Limb (tissue), 2 donors: ENCODE measurements at regions not wholly inside any gene's neighbourhood (a gene's known extent, or its start where the extent isn't known, plus 50 kb on each side); places are given as distances from the start of the nearest gene placed in this dataset.

ENCODE experiments used
- DNase-seq, 2 donors: peaks; one replicate each; pipeline ENCODE4 v3.0.0-alpha.2; 2016; ENCODE audit errors: extremely low spot score in 2 of 2

DNA sequence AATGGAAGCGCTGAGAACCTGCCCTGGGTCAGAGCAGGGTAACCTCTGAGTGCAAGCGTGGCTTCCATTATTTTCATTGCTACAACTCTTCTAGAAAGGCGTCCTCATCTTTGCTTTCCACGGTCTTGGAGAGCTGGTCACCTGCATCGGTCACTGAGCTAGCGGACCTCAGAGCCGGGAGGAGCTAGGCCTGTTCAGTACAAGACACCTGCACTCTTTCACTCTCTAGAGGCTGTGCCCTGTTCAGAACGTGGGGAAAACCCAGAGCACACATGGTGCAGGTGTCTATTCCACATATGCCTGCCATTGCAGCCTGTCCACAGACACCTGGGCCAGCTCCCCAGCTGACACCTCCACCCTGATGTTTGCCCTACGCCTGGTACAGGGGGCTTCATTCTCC, 147.8 kb upstream of the IRX2 start:
- DNase-seq, result peak in 1 of 2 donors; percentile 3

DNA sequence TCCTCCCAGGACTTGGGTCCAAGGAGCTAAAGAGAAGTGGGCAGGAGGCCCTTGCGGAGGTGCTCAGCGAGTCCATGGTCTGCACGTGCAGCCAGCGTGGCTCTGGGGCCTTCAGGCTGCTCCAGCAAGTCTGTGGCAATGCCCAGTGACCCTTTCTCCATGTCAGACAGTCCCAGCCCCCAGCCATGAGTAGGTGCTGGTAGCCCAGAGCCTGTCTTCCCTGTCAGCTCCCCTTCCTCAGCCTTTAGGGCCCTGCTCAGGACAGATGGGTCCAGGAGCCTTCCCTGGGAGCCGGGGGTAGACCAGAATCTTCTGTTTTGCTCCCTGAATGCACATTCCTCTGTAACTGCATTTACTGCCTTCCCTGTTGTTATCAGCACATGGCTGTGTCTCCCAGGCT, 147.2 kb upstream of the IRX2 start:
- DNase-seq, result peak in 1 of 2 donors; percentile 4

DNA sequence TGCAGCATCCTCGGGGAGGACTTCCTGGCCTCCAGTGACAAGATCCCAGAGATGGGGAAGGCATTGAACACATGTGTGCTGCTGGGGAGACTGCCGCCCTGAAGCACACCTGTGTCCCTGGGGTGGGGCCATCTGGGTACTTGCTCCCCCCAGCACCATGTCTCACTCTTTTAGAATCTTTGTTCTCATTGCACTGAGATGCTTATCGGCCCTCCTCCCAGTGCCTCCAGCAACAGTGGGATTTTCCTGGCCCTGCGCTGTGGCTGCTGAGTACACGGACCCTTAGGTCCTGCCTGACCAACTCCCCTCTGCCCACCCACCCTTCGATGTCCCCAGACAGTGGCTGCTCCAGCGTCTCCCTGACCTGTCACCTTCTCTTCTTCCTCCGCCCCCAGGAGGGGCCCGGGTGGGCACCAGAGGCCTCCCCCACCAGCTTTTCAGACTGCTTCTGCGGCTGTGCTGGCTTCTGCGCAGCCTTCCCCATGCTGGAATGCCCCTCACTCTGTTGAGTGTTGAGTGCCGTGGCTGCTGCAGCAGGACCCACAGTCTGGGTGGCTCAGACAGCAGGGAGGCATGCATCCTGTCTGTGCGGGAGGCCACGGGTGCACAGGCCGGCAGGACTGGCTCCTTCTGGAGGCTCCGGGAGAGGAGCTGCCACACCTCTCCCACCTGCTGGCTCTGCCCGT, 145.9 kb upstream of the IRX2 start:
- peak in 1 of 2 donors; percentile 18 for DNase-seq

DNA sequence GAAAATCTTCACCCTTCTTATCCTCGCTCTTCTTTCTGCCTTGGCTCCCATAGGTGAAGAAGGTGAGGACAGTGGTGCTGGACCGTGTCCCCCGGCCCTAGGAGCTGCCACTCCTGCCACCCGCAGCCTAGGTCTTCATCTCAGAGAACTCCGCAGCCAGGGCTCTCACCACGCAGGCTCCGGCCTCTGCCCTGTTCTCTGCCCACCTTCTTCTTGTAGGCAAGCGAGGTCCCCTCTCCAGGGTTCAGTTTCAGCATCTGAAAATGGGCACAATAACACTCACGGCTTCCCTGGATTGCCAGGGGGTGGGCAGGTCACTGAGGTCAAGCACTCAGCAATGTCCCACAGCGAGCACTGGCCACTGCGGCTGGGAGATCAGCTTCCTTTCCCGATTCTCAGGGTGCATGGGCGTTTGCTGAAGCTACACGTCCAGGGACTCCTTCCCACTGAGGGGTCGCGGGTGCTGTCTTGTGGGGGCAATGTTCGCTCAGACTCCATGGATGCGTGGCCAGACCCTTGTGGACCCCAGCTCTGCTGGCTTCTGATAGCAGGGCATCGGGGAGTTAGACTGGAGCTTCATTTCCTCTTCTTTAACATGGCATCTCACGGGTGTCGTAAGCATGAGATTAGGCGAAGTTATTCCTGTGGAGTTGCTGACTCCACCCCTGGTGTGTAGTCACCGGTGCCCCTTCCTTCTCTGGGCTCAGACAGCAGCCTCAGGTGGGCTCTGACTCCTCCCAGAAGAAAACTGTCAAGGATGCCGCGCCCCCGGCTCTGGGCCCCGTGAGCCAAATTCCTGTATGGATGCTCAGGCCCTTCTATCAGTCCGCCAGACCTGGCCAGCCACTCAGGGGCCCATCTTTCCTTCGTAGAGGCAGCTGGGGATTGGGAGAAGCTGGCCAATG, 145.1 kb upstream of the IRX2 start:
- peak in 1 of 2 donors; percentile 15 for DNase-seq

DNA sequence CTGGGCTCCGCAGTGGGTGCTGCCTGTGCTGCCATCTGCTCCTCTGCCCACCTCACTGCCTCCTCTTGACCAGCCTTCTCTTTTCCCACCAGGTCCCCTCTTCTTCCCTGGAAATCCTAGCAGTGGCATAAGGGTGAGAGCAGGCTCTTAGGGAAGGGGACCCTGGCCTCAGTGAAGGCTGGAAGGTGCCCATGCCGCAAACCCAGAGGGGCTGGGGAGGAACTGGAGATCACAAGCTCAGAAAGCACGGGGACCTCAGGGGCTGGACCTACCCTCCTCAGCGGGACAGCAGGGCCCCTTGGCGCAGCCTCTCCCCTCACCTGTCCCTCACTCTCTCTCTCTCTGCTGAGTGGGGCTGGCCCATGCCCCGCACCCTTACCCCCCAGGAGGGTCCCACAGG, 144.4 kb upstream of the IRX2 start:
- DNase-seq, result no peak

DNA sequence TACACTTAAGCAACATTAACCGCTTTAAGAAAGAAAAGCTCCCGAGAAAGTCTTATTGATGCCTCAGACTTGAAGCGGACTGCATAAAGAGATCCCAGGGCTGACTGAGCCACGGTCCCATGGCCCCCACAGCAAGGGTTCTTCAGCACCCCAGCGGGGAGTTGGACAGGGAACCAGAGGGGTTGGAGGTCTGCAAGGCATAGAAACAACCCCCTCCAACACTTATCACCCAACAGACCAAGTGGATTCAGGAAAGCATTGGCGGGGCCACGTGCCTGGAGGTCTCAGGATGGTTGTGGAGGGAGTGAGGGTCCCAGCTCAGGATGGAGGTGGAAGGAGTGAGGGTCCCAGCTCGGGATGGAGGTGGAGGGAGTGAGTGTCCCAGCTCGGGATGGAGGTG, 143.7 kb upstream of the IRX2 start:
- DNase-seq, result no peak

DNA sequence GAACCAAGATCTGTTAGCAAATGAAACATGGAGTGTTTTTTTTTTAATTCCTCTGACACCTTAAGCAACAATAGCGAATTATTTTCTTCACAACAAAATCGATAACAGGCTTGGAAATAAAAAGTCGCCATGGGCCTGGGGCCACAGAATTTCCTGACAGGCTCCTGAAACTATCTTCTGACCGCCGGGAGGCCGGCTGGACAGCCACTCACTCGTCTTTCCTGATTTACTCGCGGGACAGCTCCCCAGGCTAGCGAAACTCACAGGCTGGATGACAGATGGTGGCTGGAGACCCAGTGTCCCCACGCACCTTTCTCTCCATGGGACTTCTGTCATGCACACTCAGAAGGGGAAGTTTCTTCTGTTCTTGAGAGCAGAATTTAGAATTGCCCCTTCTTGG, 143.3 kb upstream of the IRX2 start:
- DNase-seq, result no peak

DNA sequence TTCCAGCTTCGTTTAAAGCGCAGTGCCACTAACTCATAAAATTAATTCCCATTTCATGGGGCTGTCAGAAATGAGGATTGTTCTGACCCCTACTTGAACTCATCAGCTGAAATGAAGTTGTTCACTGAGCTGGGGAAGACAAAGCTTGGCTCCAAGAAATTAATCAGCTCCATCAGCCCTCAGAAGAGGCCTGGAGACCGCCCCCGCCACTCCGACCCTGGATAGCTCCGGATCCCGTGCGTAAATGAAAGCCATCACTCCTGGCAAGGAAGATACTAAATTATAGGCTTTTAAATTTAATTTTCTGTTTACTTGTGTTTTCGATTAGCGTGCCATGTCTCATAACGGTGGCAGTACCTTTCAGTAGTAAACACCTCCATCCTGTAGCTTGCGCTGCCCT, 142.8 kb upstream of the IRX2 start:
- DNase-seq, result no peak

DNA sequence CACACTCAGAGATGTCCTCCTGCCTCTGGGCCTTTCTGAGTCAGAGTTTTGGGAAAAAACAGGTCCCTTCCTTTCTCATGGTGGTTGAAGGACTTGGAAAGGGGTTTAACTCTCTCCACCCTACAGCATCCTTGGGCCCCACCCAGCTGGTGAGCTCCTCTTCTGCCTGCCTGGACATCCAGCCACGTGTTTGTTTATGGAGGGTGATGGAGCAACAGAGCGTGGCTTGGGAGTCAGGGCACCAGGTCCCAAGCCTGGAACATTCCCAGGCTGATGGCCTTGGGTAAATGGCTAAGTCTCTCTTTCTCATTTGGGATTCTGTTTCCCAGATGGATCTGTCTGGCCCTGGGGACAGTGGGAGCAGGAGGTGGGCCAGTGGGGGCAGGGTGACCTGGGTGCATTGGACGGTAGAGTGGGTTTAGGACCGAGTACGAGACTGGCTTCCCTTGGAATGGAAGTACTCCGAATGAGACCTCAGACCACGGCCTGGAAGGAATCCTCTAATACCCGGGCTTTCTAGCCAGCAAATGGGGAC, 141.1 kb upstream of the IRX2 start:
- peak in 1 of 2 donors; percentile 8 for DNase-seq

DNA sequence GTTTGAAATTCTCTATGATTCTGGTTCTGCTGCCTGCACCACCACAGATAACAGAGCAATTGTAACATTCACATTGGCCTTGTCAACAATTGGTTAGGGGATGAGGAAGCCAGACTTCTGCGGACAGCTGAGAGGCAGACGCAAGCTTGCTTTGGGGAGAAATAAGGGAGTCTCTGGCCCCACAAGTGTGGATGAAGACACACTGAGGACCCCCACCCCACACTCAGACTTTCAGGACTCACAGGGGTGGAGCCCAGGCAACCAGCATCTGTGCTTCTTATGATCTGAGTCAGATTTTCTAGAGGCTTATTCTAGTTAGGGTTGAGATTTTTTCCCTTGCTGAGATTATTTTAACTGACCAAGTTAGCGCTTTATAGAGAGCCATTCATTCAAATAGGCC, 140.3 kb upstream of the IRX2 start:
- DNase-seq, result peak in 1 of 2 donors; percentile 9

DNA sequence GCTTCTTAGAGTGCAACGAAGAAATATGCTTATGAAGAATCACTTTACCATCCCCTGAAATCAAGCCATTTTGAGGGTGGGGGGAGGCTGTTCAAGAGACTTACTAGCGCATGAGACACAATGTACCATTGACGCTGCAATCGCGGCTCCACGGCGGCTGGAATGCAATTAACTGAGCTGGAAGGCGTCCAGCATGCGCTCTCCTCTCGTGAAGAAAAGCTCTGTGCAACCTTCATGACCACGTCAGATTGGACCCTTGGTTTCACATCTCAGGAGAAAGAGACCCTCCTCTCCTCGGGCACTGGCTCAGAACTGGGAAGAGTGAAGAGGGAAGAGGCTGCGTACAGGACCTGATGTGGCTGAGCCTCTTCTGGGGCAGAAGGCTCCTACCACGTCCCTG, 138.5 kb upstream of the IRX2 start:
- DNase-seq, result no peak

DNA sequence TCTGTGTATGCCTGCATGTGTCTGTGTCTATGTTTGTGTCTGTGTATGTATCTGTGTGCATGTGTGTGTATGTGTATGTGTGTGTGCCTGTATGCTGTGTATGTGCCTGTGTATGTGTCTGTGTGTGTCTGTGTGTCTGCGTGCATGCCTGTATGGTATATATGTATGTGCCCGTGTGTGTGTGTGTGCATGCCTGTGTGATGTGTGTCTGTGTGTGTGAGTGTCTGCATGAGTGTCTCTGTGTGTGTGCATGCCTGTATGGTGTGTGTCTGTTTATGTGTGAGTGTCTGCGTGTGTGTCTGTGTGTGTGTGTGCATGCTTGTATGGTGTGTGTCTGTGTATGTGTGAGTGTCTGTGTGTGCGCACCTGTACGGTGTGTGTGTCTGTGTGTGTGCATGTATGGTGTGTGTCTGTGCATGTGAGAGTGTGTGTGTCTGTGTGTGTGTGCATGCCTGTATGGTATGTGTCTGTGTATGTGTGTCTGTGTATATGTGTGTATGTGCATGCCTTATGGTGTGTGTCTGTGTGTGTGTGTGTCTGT, 137.1 kb upstream of the IRX2 start:
- no peak for DNase-seq

DNA sequence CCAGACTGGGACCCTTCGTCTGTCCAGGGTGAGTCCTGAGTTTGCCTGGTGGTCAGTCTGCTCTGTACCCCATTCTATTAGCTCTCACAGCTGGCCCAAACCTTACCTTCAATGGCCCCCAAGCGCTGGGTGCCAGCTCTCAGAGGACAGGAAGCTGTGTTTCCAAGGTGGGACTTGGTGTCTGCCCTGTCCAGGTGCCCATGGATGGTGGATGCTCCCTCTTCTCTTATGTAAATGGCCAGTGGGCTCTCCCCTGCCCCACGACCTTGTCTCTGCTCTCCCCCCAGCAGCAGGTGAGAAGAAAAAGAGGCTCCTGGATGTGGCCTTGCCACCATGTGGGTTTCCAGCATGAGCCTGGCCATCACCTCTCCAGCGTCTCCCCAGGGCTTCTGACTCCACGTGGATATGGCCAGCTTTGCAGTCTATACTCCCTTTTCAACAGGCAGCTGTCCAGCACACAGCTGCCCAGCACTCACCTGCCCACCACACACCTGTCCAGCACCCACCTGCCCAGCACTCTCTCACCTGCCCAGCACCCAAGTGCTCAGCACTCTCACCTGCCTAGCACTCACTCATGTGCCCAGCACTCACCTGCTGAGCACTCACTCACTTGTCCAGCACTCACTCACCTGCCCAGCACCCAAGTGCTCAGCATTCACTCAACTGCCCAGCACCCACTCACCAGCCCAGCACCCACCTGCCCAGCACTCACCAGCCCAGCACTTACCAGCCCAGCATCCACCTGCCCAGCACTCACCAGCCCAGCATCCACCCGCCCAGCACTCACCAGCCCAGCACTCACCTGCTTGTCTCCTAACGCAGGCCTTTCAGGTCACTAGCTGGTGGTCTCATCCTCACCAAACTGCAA, 136.2 kb upstream of the IRX2 start:
- no peak for DNase-seq

DNA sequence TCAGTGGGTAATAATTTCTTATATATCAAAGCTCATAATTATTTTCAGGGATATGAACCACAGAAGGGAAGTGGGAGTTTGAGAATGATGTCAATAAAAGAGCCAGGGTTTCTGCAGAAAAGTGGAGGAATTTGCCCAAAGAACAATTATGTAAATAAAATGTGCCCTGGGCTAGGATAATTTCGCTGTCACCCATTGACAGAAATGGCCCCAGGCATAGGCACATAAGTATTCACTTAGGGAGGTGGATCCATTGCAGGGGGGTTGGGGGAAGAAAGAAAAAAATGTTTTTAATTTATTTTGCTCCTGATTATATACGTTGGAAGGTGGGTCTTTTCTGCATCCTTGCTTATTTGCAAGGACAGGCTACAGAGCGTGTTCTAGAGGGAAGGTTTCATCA, 135.1 kb upstream of the IRX2 start:
- no peak for DNase-seq

DNA sequence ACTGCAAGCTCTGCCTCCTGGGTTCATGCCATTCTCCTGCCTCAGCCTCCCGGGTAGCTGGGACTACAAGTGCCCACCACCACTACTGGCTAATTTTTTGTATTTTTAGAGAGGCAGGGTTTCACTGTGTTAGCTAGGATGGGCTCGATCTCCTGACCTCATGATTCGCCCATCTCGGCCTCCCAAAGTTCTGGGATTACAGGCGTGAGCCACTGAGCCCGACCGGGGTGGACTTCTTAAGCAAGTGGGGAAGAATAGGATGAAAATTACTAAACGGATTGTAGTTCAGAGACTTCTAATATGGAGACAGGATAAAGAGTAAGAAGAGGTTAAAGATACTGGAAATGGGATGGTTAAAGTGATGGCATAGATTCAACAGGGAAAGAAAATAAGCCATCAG, 132.3 kb upstream of the IRX2 start:
- DNase-seq, result no peak

DNA sequence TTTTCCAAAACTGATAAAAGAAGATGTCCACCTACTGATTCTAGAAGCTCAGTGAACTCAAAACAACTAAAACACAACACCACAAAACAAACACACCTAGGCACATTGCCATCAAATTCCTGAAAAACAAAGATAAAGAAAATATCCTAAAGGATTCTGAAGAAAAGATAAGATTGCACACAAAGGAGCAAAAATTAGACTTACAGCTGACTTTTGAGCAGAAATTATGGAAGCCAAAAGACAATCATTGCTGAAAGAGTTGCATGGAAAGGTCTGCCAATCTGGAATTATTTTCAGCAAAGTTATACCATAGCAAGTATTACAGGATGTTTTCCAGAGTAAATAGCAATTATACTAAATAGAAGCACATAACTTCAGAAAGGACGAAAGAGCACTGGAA, 128.2 kb upstream of the IRX2 start:
- DNase-seq, result no peak

DNA sequence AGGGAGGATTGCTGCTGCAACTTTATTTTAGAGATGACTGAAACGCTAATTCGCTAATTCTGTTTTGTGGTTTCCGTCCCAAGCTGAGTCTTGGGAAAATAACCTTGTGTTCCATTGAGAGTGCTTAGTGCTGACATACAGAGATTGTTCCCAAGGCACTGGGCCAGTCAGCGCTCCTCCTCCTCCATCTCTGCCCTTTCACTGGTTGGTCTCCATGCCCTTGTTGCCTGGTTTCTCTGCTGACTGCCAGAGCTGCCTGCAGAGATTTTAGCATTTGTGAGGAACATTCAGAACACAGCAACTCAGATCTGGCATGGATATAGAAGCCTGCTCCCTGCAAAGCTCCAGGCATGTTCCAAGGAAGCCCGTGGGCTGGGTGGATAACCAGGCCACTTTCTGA, 126.0 kb upstream of the IRX2 start:
- DNase-seq, result no peak

DNA sequence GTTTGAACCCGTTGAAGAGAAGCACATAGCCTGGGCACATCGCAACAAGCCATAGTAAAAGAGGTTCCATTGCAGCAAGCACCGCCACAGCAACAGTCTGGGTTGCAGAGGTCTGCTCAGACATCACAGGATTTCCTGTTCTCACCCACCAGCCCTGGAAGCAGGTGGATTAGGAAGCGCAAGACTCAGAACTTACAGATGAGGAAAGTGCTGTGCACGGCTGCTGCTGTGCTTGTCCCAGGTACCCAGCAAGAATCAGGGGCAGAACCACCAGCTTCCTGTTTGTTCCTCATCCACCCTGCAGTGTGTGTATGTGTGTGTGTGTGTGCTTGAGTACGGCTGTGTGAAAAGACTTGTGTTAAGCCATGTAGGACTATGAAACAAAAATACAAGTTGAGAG, 124.7 kb upstream of the IRX2 start:
- DNase-seq, result no peak

DNA sequence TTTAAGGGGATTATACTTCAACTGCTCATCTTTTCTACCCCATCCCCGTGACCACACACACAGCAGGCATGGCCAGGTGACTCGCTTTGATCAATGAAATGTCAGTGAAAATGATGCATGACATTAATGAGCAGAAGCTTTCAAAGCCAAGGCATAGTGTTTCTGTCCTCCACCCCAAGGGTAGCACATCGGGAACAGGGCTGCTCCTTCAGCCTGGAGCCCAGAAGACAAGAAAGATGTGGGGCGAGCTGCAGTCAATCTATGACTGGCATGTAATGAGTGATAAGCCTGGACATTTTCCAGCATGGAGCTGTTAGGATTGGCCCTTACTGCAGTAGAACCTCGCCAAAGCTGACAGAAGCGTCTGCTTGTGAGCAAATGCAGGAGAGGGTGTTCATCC, 122.6 kb upstream of the IRX2 start:
- DNase-seq, result no peak

DNA sequence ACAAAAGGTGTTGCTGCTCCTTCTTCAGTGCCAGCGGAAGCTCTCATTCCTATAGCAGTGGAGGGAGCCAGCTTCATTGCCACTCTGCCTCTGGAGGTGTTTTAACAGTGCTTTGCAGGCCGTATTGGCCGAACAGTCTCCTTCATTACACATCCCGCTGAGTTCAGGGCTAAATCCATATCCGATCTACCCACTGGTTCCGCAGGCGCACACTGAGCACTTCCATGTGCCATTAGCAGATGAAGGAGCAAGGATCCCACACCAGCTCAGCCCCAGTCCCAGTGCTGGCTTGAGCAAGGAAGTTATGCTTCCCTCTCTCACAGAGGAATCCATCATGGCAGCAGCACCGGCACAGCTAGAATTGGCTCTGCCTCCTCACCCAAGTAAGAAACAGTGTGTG, 121.2 kb upstream of the IRX2 start:
- DNase-seq, result no peak

DNA sequence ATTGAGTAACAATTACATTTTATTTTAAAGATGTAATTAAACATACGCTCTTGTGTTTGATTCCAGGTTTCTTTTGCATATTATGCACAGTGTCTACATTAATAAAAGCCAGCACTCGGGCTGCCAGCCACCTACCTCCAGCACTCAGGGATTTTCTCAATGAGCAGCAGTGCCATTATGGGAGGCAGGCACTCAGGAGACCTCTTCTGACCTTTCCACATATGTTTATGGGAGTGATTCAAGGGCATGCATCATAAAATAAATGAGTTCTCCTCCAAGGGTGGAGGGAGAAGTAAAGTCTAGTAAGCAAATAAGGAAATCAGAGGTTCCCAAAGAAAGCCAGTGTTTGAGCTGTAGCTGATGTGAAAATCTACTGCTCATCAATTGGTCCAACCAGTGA, 119.8 kb upstream of the IRX2 start:
- DNase-seq, result no peak

DNA sequence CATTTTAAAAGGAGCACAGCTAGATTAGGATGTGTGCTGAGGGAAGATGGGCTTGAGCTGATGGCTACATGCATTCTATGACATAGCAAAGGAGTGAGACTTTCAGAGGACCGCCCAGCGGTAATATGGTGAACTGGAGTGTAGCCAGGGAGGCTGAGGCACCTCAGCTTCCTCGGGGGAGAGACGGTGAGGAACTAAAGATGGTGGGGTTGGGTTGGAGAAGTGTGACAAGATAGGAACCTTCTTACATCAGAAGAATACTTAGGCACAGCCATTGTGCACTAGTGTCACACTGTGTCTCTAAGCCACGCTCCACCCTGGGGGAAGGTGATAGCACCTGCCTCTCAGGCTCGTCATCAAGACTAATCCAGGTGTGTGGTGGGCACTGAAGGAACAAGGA, 118.0 kb upstream of the IRX2 start:
- no peak for DNase-seq
